Activated CD4-positive, alpha-beta T cell treated with anti-CD3 and anti-CD28 coated beads for 1 hour (primary cell): ENCODE measurements at regions not wholly inside any gene's neighbourhood (a gene's known extent, or its start where the extent isn't known, plus 50 kb on each side); places are given as distances from the start of the nearest gene placed in this dataset.

Experiments used
- DNase-seq: peaks from one replicate; pipeline ENCODE4 v3.0.0-alpha.2; 2020

DNA sequence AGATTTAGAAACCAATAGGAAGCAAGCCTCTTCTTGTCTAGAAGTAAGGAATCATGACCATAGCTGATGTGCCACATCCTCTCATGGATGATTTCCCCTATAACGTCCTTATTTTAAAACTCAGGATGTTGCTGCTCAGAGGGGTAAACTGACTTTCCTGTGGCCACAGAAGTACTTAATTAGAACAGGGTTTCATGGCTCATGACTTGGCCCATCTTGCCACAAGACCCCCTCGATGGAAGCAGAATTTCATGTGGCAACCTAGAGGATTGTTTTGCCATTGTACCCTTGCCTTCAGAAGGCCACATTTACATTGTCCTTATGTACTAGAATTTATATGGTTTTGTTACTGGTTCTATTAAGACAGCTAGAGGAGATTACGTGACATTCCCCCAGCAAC lies 173.5 kb upstream of the PELI2 start:
- DNase-seq, result no peak

DNA sequence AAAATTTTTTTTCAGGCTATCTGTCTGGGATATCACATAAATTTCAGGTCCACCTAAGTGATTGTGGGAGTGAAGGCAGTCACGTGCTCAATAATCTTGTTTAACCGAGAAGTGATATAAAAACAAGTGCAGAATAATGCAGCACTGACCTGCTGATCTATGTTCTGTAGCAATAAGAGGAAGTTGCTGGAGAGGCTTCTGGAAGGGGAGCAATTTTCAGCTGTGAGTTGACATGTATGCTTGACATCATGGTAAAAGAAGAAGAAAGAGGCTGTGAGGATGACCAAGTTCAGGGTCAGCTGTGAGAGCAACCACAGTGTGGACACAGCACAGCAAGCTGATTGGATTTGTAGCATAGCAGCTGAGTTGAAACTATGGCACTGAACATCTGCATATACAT lies 172.0 kb upstream of the PELI2 start:
- no peak for DNase-seq

DNA sequence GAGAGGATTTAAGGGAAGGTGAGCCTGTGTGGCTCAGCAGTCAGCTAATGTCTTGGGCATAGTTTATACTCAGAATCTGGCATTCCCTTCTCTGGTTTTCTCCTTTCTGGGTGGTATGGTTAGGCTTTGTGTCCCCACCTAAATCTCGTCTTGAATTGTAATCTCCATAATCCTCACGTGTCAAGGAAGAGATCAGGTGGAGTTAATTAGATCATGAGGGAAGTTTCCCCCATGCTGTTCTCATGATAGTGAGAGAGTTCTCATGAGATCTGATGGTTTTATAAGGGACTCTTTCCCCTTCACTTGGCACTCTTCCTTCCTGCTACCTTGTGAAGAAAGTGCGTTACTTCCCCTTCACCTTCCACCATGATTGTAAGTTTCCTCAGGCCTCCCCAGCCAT lies 169.8 kb upstream of the PELI2 start:
- no peak for DNase-seq

DNA sequence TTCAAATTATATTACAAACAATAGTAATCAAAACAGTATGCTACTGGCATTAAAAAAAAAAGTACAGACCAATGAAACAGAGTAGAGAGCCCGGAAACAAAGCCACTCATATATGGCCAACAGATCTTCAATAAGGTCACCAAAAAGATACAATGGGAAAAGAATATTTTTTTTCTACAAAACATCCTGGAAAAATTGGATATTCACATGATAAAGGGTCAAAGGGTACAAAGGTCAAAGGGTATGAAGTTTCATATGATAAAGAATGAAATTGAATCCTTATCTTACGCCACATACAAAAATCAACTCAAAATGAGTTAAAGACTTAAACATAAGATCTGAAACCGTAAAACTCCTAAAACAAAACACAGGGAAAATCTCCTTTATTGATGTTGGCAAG lies 168.5 kb upstream of the PELI2 start:
- DNase-seq, result no peak

DNA sequence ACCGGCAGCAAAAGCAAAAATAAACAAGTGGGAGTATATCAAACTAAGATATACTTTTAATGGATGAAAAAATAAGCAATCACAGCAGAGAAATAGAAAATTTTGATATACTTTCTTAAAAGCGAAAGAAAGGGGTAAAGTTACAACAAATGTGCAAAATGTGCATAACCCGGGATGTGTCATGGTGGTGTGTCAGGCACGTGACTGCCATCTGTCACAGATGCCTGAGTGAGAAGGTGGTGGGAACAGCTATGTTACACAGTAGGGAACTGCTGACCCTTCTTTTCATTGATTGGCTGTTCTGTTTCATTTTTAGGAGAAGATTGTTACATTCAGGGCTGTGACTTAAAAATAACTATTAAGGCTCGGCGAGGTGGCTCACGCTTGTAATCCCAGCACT lies 168.1 kb upstream of the PELI2 start:
- no peak for DNase-seq

- no peak for DNase-seq
Observed at GRCh38 chr14:55951341-55952206, 166.6 kb upstream of the PELI2 start.

DNA sequence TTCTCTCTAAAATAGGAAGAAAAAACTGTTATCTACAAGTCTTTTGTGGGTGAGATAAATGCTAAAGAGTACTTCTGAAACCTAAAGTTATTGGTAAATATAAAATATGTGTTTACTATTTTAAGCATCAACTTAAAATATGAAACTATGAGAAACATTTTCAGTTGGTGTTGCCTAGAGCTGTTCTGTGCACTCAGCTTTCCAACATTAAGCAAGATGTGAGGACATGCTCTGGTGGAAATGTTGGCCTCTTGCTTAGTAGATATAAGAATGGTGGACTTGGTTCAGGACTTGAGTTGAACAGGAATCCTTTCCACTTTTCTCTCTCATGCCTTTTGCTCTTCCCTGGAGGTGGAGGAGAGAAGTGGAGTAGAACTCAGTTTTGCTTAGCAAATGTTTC lies 164.1 kb upstream of the PELI2 start:
- no peak for DNase-seq

- no peak for DNase-seq
Observed at GRCh38 chr14:55955175-55955574, 163.0 kb upstream of the PELI2 start.

- DNase-seq, result no peak
Observed at GRCh38 chr14:55957950-55958349, 160.3 kb upstream of the PELI2 start.

DNA sequence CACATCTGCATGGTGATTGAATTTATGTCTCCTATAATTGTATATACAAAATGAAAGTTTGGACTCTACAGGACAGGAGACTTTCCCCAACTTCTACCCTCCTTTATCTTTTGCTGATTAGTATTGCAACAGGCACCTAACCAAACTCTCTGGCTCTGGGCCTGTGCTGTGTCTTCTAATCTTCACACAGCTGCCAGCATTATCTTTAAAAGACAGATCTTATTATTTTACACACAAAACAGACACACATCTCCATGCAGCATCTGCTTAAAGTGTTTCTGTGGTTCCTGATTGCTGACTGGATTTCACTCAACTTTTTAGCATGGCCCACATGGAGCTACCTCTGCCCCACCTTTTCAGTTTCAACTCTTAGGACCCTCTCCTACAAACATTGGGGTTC lies 154.9 kb upstream of the PELI2 start:
- DNase-seq, result no peak

GRCh38 chr14:55964091-55964490 lies 154.1 kb upstream of the PELI2 start:
- no peak for DNase-seq

- DNase-seq, result no peak
Observed at GRCh38 chr14:55964821-55965220, 153.4 kb upstream of the PELI2 start.

- DNase-seq, result no peak
Observed at GRCh38 chr14:55965851-55966250, 152.4 kb upstream of the PELI2 start.

- no peak for DNase-seq
Observed at GRCh38 chr14:55968741-55969140, 149.5 kb upstream of the PELI2 start.

GRCh38 chr14:55973285-55973800 lies 144.9 kb upstream of the PELI2 start:
- DNase-seq, result no peak

DNA sequence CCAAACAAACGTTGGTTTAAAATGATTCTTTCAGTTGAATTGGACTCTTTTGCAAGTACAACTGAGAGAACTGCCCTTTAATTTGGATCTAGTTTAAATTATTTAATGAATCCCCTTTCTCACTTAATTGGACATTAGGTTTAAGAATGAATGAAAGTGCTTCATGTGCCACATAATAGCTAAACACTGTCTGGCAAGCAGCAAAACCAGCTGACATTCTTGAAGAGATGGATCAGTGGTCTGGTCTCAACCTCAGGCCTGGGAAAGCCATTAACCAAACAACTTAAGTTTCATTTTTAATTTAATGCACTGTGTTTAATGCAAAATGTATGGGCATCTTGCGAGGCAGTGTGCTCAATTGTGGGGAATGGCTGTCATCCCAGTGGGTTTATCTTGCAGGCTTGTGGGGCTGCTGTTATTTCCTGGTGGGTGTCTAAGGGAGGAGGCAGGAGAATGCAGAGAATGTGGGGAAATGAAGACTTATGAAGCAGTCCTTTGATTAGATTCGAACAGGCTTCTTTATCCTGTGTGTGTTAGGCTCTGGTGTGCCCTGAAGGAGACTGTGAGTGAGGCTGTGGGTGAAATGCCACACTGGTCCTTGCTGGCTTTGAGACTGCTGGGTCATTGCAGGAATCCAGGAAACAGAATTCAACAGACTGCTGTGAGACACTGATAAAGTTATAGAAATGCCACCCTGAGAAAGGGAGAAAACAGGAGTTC lies 144.1 kb upstream of the PELI2 start:
- DNase-seq, result no peak

- no peak for DNase-seq
Observed at GRCh38 chr14:55975281-55975910, 142.8 kb upstream of the PELI2 start.

DNA sequence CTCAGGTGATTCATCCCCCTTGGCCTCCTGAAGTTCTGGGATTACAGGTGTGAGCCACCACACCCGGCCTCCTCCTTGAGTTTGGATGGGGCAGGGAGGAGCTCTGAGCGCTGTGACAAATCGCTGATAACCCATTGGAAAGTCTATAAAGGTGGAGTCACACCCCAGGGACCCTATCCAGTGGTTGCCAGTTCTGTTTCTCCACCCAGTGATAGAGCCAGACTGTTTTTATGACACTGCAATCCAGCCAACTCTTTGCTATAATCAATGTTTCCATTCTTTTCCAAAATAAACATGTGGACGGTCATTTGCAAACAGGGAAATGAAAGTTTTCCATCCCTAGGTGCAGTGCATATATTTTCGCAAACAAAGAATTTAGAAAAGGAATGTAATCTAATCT lies 142.0 kb upstream of the PELI2 start:
- DNase-seq, result no peak

DNA sequence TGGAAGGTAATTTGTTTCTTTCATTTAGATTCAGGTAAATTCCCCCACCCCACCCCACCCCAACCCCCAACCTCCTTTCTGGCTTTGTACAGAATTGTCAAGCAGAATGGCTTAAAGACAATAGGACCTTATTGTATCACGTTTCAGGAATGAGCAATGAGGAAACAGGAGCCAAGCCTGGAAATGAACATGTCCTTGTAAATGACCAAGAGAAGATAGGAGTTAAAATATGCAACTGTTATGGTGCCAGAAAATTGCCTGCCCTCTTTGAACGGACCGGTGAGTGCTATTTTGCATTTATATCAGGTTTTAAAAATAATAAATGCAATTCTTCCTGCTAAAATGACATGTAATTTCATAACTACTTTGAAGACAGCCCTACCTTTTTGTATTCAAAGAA lies 141.6 kb upstream of the PELI2 start:
- DNase-seq, result no peak

DNA sequence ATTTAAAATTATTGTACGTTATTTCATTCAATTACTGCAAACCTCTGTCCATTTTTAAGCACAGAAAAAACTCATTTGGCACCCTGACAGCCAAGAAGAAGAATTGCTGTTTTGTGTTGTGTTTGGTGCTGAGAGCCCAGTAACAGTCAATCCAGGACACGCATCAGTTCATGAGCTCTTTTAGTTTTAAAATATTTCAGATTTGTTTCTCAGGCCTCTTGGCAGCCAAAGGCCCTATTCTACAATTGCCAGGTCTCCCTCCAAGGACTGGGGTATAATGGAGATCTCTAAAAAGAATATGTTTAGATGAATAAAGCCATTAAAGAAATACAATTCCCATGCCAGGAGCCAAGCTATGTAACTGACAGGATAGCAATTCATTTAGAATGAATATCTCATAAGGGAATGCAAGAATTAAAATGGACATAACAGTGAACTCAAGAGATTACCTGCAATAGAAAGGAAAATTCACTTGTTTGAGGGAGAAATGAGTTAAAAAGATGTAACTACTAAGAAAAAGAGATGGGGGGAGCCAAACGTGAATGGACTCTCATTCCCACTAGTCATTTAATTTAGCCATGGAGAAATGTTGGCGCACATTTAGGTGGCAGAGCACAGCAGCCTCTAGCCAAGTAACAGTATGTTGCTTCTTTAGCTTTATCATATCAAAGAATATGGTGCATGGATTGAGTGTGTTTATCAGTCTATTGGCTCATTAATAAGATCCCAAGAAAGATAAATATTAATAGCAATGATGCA lies 140.6 kb upstream of the PELI2 start:
- no peak for DNase-seq

- DNase-seq, result no peak
Observed at GRCh38 chr14:55979096-55979495, 139.1 kb upstream of the PELI2 start.

- no peak for DNase-seq
Observed at GRCh38 chr14:55979781-55980180, 138.4 kb upstream of the PELI2 start.

DNA sequence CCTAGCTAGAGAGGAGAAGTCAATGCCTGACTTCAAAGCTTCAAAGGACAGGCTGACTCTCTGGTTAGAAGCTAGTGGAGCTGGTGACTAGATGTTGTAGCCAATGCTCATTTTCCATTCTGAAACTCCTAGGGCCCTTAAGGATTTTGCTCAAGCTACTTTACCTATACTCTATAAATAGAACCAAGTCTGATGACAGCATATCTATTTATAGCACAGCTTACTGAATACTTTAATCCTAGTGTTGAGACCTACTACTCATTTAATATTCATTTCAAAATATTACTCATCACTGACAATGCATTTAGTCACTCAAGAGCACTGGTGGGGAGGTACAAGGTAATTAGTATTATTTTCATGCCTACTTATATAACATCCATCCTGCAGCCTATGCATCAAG lies 137.2 kb upstream of the PELI2 start:
- no peak for DNase-seq
